SK-N-SH treated with all-trans-retinoic acid at 6 μM for 48 hours (cell line): ENCODE measurements at regions not wholly inside any gene's neighbourhood (a gene's known extent, or its start where the extent isn't known, plus 50 kb on each side); places are given as distances from the start of the nearest gene placed in this dataset.
"Not testable (repeated sequence)": the region's sequence is repeated elsewhere in the genome, so short reads cannot be mapped to it uniquely, and the experiment has no call there.

Source experiments
- ATAC-seq: fragments of 200-7000 bp; cut with Tn5 transposase; 3 replicates; pipeline ENCODE4 v1.9.1; 2020; ENCODE audit warnings: mild to moderate bottlenecking, moderate library complexity
- CREB5 ChIP-seq: fragments of 250-450 bp; sonication (Bioruptor Pico); IDR thresholded peaks from 2 replicates; pipeline ENCODE4 v1.5.1; 2020; ENCODE audit warnings: low read depth, mild to moderate bottlenecking, moderate library complexity
- CSDC2 ChIP-seq: fragments of 250-450 bp; sonication (Bioruptor Pico); IDR thresholded peaks from 2 replicates; pipeline ENCODE4 v1.5.0; 2020; ENCODE audit warnings: mild to moderate bottlenecking, moderate library complexity
- CSRNP3 ChIP-seq: fragments of 250-450 bp; sonication (Bioruptor Pico); IDR thresholded peaks from 2 replicates; pipeline ENCODE4 v1.5.1; 2021; ENCODE audit warnings: mild to moderate bottlenecking, moderate library complexity
- ESRRG ChIP-seq: fragments of 250-450 bp; sonication (Bioruptor Pico); IDR thresholded peaks from 2 replicates; pipeline ENCODE4 v1.6.1; 2021; ENCODE audit warnings: mild to moderate bottlenecking
- GLIS3 ChIP-seq: fragments of 250-450 bp; sonication (Bioruptor Pico); IDR thresholded peaks from 2 replicates; pipeline ENCODE4 v1.5.0; 2020; ENCODE audit warnings: mild to moderate bottlenecking, moderate library complexity
- ISL1 ChIP-seq: fragments of 250-450 bp; sonication (Bioruptor Pico); IDR thresholded peaks from 2 replicates; pipeline ENCODE4 v2.1.2; 2022; ENCODE audit warnings: mild to moderate bottlenecking, moderate library complexity
- OSR1 ChIP-seq: fragments of 250-450 bp; sonication (Bioruptor Pico); IDR thresholded peaks from 2 replicates; pipeline ENCODE4 v1.8.0; 2022; ENCODE audit warnings: moderate library complexity, mild to moderate bottlenecking, inconsistent platforms
- PATZ1 ChIP-seq: fragments of 250-450 bp; sonication (Bioruptor Pico); IDR thresholded peaks from 2 replicates; pipeline ENCODE4 v1.8.0; 2020; ENCODE audit warnings: mild to moderate bottlenecking, moderate library complexity, borderline replicate concordance
- POU6F1 ChIP-seq: fragments of 250-450 bp; sonication (Bioruptor Pico); IDR thresholded peaks from 2 replicates; pipeline ENCODE4 v1.8.0; 2021; ENCODE audit warnings: low read depth, mild to moderate bottlenecking, moderate library complexity, borderline replicate concordance
- PPARA ChIP-seq: fragments of 250-450 bp; sonication (Bioruptor Pico); IDR thresholded peaks from 2 replicates; pipeline ENCODE4 v1.5.0; 2020; ENCODE audit warnings: mild to moderate bottlenecking, borderline replicate concordance
- RARB ChIP-seq: fragments of 250-450 bp; sonication (Bioruptor Pico); IDR thresholded peaks from 2 replicates; pipeline ENCODE4 v1.8.0; 2021; ENCODE audit warnings: mild to moderate bottlenecking, moderate library complexity
- TCF4 ChIP-seq: fragments of 250-450 bp; sonication (Bioruptor Pico); IDR thresholded peaks from 2 replicates; pipeline ENCODE4 v1.8.0; 2021; ENCODE audit warnings: mild to moderate bottlenecking, moderate library complexity, borderline replicate concordance
- TSHZ2 ChIP-seq: fragments of 250-450 bp; sonication (Bioruptor Pico); IDR thresholded peaks from 2 replicates; pipeline ENCODE4 v1.5.0; 2020; ENCODE audit warnings: mild to moderate bottlenecking, moderate library complexity
- ZC3H10 ChIP-seq: fragments of 250-450 bp; sonication (Bioruptor Pico); IDR thresholded peaks from 2 replicates; pipeline ENCODE4 v1.5.1; 2021; ENCODE audit warnings: mild to moderate bottlenecking, moderate library complexity
- ZFP3 ChIP-seq: fragments of 250-450 bp; sonication (Bioruptor Pico); IDR thresholded peaks from 2 replicates; pipeline ENCODE4 v1.5.0; 2020; ENCODE audit warnings: mild to moderate bottlenecking, moderate library complexity
- ZFP30 ChIP-seq: fragments of 450-650 bp; formaldehyde crosslinking; IDR thresholded peaks from 2 replicates; pipeline ENCODE4 v1.5.0; 2022; ENCODE audit warnings: mild to moderate bottlenecking, moderate library complexity
- ZNF565 ChIP-seq: fragments of 450-650 bp; formaldehyde crosslinking; conservative IDR thresholded peaks from 2 replicates; pipeline ENCODE4 v1.5.0; 2020; ENCODE audit warnings: low read depth, mild to moderate bottlenecking, moderate library complexity
- ZNF70 ChIP-seq: fragments of 450-650 bp; formaldehyde crosslinking; IDR thresholded peaks from 2 replicates; pipeline ENCODE4 v1.5.0; 2020; ENCODE audit warnings: mild to moderate bottlenecking, moderate library complexity
- ZNF8 ChIP-seq: fragments of 450-650 bp; formaldehyde crosslinking; IDR thresholded peaks from 2 replicates; pipeline ENCODE4 v1.5.0; 2020; ENCODE audit warnings: mild to moderate bottlenecking, moderate library complexity

- no peak for ATAC-seq
Observed at GRCh38 chr3:168782193-168782592, 686.5 kb upstream of the GOLIM4 start.

GRCh38 chr3:168779970-168780645 lies 684.4 kb upstream of the GOLIM4 start:
- ATAC-seq = not testable (repeated sequence)

More at GRCh38 chr3:168782193-168782592, 686.5 kb upstream of the GOLIM4 start:
- TF ChIP-seq POU6F1 (CRISPR knock-in tag) (no peak), CSDC2 (CRISPR knock-in tag) (no peak), GLIS3 (CRISPR knock-in tag) (no peak), ESRRG (CRISPR knock-in tag) (no peak), ZFP3 (CRISPR knock-in tag) (no peak), ISL1 (no peak), PPARA (no peak), RARB (CRISPR knock-in tag) (no peak), CSRNP3 (CRISPR knock-in tag) (no peak), ZNF8 (CRISPR knock-in tag) (no peak), PATZ1 (no peak), OSR1 (no peak), ZNF70 (CRISPR knock-in tag) (no peak), ZC3H10 (CRISPR knock-in tag) (no peak), CREB5 (no peak)

GRCh38 chr3:168753724-168754123 lies 658.0 kb upstream of the GOLIM4 start:
- no peak for TF ChIP-seq ZFP30 (CRISPR knock-in tag)
- no peak for TF ChIP-seq CREB5
- TF ChIP-seq TCF4 (CRISPR knock-in tag) = no peak
- TF ChIP-seq ZC3H10 (CRISPR knock-in tag) = no peak
- no peak for TF ChIP-seq OSR1
- no peak for TF ChIP-seq ZNF8 (CRISPR knock-in tag)
- TF ChIP-seq TSHZ2 = no peak
- no peak for TF ChIP-seq ZNF565 (CRISPR knock-in tag)
- TF ChIP-seq, all 23 proteins: peak for 0
- ATAC-seq = no peak
